ENCODE measurements at regions not wholly inside any gene's neighbourhood (a gene's known extent, or its start where the extent isn't known, plus 50 kb on each side); places are given as distances from the start of the nearest gene placed in this dataset.

GRCh38 chrX:20364238-20364637, 97.5 kb upstream of the RPS6KA3 start:
- Histone ChIP-seq H3K36me3 (ENCODE audit: control insufficient read depth in 1 of 2, insufficient read depth in 2 of 2, low read length in 2 of 2) (no peaks in the 10 kb centered on the region), H3K79me2 (ENCODE audit: insufficient read depth, low read length) (no peaks in the 10 kb centered on the region), H3K9me3 (ENCODE audit: control insufficient read depth in 1 of 2, insufficient read depth in 1 of 2, low read depth in 1 of 2, low read length in 2 of 2) (no peaks in the 10 kb centered on the region), H3K27me3 (ENCODE audit: insufficient read depth, low read length) (no peaks in the 10 kb centered on the region), H3K4me3 (replicated peaks in 1 of 2; ENCODE audit: low read depth in 1 of 2, low read length in 2 of 2) (no peak overlapping the region), H3K4me2 (ENCODE audit: low read length) (no peak overlapping the region), H3K9me2 (ENCODE audit: insufficient read depth) (no peaks in the 10 kb centered on the region), H3K4me1 (ENCODE audit: control insufficient read depth in 1 of 2, insufficient read depth in 2 of 2, low read length in 2 of 2) (no peaks in the 10 kb centered on the region), H3K27ac (ENCODE audit: low read depth, low read length) (no peak overlapping the region), H3K9ac (ENCODE audit: low read length) (no peak overlapping the region), H4K20me1 (ENCODE audit: insufficient read depth) (no peaks in the 10 kb centered on the region), H2AFZ (ENCODE audit: low read depth, low read length, poor library complexity, severe bottlenecking) (no peak overlapping the region)
- ChIA-PET POLR2A (no interaction called here), RAD21 (ENCODE audit: low non-redundant PET in 1 of 2, low total read pairs in 2 of 2, uncharacterized antibody in 2 of 2, unreplicated experiment in 2 of 2) (no interaction called here), CTCF (no interaction called here)
- no peak for TF ChIP-seq CEBPB (IDR thresholded peaks at IDR 0.05; ENCODE audit: low read depth)
- TF ChIP-seq RAD21 (IDR thresholded peaks at IDR 0.05; ENCODE audit: low read depth) = no peak
- TF ChIP-seq ZBTB33 (IDR thresholded peaks at IDR 0.05; ENCODE audit: extremely low read depth, insufficient replicate concordance, low read length) = no peak
- TF ChIP-seq ZFX (IDR thresholded peaks at IDR 0.05) = no peak
- TF ChIP-seq EZH2phosphoT487 (IDR thresholded peaks at IDR 0.05; ENCODE audit: borderline replicate concordance) = no peak
- TF ChIP-seq CTCF (IDR thresholded peaks at IDR 0.05 in 2 of 3, conservative IDR thresholded peaks at IDR 0.05 in 1 of 3; ENCODE audit: borderline replicate concordance in 1 of 3, insufficient read depth in 1 of 3, low read depth in 2 of 3, low read length in 2 of 3) = no peak
- no peak for TF ChIP-seq REST (IDR thresholded peaks at IDR 0.05; ENCODE audit: low read depth)
- no peak for TF ChIP-seq ELF1 (IDR thresholded peaks at IDR 0.05; ENCODE audit: borderline replicate concordance, low read depth)
- no peak for TF ChIP-seq TCF7L2 (IDR thresholded peaks at IDR 0.05; ENCODE audit: borderline replicate concordance, extremely low read depth, insufficient read depth, insufficient read length)
- TF ChIP-seq SP1 (IDR thresholded peaks at IDR 0.05; ENCODE audit: low read depth) = no peak
- TF ChIP-seq POLR2AphosphoS5 (IDR thresholded peaks at IDR 0.05; ENCODE audit: low read depth, low read length) = no peak
- no peak for TF ChIP-seq FOSL1 (IDR thresholded peaks at IDR 0.05; ENCODE audit: low read depth)
- TF ChIP-seq SIN3A (IDR thresholded peaks at IDR 0.05; ENCODE audit: low read depth) = no peak
- no TSS peak for BruUV-seq (replicated peaks)
- ATAC-seq = no peak
- DNase-seq (ENCODE audit: low read depth, low spot score) = no peak
- intact Hi-C loops (cut with micrococcal nuclease) = no loop called here
